Smooth muscle cell of the brain vasculature (primary cell): ENCODE measurements at regions not wholly inside any gene's neighbourhood (a gene's known extent, or its start where the extent isn't known, plus 50 kb on each side); places are given as distances from the start of the nearest gene placed in this dataset.
"Not testable (repeated sequence)": the region's sequence is repeated elsewhere in the genome, so short reads cannot be mapped to it uniquely, and the experiment has no call there.

Experiments
- DNase-seq: peaks from one replicate; pipeline ENCODE4 v3.0.0-alpha.2; 2012; ENCODE audit warnings: low read depth, low spot score

GRCh38 chr5:169531631-169532030 is 51.9 kb upstream of the SPDL1 start:
- DNase-seq: no peak

- DNase-seq: no peak
Measured at GRCh38 chr5:169527863-169528262, 55.7 kb upstream of the SPDL1 start.

GRCh38 chr5:169527066-169527465 is 56.5 kb upstream of the SPDL1 start:
- DNase-seq: no peak

- DNase-seq: no peak
Measured at GRCh38 chr5:169522851-169523250, 60.7 kb upstream of the SPDL1 start.

GRCh38 chr5:169521366-169521983 is 62.1 kb upstream of the SPDL1 start:
- no peak for DNase-seq

GRCh38 chr5:169519358-169519757 is 64.2 kb upstream of the SPDL1 start:
- no peak for DNase-seq

GRCh38 chr5:169518779-169519178 is 64.8 kb upstream of the SPDL1 start:
- DNase-seq: not testable (repeated sequence)

- no peak for DNase-seq
Measured at GRCh38 chr5:169512385-169512784, 71.2 kb upstream of the SPDL1 start.

GRCh38 chr5:169511708-169512107 is 71.9 kb upstream of the SPDL1 start:
- no peak for DNase-seq

- DNase-seq: no peak
Measured at GRCh38 chr5:169507051-169507450, 76.5 kb upstream of the SPDL1 start.

GRCh38 chr5:169503886-169504285 is 79.7 kb upstream of the SPDL1 start:
- no peak for DNase-seq

GRCh38 chr5:169499990-169500505 is 83.5 kb upstream of the SPDL1 start:
- no peak for DNase-seq

GRCh38 chr5:169496878-169497277 is 86.7 kb upstream of the SPDL1 start:
- no peak for DNase-seq

GRCh38 chr5:169494941-169495548 is 88.5 kb upstream of the SPDL1 start:
- no peak for DNase-seq

GRCh38 chr5:169494383-169494935 is 89.1 kb upstream of the SPDL1 start:
- DNase-seq: no peak

GRCh38 chr5:169474226-169474625 is 109.3 kb upstream of the SPDL1 start:
- DNase-seq: no peak

- DNase-seq: no peak
Measured at GRCh38 chr5:169472544-169472943, 111.0 kb upstream of the SPDL1 start.

- DNase-seq: no peak
Measured at GRCh38 chr5:169471021-169471420, 112.6 kb upstream of the SPDL1 start.

GRCh38 chr5:169467041-169467771 is 116.4 kb upstream of the SPDL1 start:
- DNase-seq: no peak

GRCh38 chr5:169460896-169461295 is 122.7 kb upstream of the SPDL1 start:
- DNase-seq: no peak

GRCh38 chr5:169460123-169460522 is 123.5 kb upstream of the SPDL1 start:
- no peak for DNase-seq

- no peak for DNase-seq
Measured at GRCh38 chr5:169458221-169458620, 125.4 kb upstream of the SPDL1 start.
